ENCODE measurements at regions not wholly inside any gene's neighbourhood (a gene's known extent, or its start where the extent isn't known, plus 50 kb on each side); places are given as distances from the start of the nearest gene placed in this dataset.

DNA sequence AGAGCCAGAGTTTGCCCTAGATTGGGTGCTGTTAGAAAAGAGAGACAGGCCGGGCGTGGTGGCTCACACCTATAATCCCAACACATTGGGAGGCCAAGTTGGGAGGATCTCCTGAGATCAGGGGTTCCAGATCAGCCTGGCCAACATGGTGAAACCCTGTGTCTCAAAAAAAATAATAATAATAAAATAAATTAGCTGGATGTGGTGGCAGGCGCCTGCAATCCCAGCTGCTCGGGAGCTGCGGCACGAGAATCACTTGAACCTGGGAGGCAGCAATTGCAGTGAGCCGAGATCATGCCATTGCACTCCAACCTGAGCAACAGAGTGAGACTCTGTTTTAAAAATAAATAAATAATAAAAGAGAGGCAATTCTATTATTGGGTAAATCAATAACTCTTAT is 199.2 kb upstream of the GUCY1A2 start:
- H3K27me3 ChIP-seq = no peaks in the 10 kb centered on the region
- no peaks in the 10 kb centered on the region for H3K36me3 ChIP-seq (replicated peaks in 1 of 2; ENCODE audit: insufficient read depth in 1 of 2, low read depth in 2 of 2)
- H3K4me1 ChIP-seq = no peaks in the 10 kb centered on the region
- 86 to 90% methylated on average over 7 of the region's 7 CpGs for WGBS, 2 donors
- no peak overlapping the region for H3K4me3 ChIP-seq
- intact Hi-C loops (cut with DNase I) = no loop called here
- H3K9me3 ChIP-seq = no peaks in the 10 kb centered on the region
- ATAC-seq (no peak), DNase-seq (no peak)
- H3K27ac ChIP-seq = no peak overlapping the region
- no peak for TF ChIP-seq POLR2A (IDR thresholded peaks at IDR 0.05)
- TF ChIP-seq, protein P1, sequence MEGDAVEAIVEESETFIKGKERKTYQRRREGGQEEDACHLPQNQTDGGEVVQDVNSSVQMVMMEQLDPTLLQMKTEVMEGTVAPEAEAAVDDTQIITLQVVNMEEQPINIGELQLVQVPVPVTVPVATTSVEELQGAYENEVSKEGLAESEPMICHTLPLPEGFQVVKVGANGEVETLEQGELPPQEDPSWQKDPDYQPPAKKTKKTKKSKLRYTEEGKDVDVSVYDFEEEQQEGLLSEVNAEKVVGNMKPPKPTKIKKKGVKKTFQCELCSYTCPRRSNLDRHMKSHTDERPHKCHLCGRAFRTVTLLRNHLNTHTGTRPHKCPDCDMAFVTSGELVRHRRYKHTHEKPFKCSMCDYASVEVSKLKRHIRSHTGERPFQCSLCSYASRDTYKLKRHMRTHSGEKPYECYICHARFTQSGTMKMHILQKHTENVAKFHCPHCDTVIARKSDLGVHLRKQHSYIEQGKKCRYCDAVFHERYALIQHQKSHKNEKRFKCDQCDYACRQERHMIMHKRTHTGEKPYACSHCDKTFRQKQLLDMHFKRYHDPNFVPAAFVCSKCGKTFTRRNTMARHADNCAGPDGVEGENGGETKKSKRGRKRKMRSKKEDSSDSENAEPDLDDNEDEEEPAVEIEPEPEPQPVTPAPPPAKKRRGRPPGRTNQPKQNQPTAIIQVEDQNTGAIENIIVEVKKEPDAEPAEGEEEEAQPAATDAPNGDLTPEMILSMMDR (IDR thresholded peaks at IDR 0.05) = no peak

DNA sequence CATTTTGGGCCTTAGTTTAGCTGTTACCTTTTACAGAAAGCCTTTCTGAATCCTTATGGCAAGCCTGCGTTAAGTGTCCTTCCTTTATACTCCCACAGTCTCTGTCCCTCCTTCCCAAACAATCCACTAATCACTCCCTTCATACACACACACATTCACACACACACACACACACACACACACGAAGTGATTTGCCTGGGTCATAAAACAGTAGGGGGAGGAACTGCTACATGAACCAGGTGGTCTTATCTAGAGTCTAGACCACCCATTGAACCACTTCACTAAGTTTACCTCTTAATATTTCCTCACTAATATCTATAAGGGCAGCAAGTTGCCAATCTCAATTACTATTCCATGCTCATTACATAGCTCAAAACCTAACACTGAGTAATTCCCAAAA is 196.7 kb upstream of the GUCY1A2 start:
- H3K27ac ChIP-seq = no peak overlapping the region
- TF ChIP-seq, protein P1 (IDR thresholded peaks at IDR 0.05) = no peak
- no peak for TF ChIP-seq POLR2A (IDR thresholded peaks at IDR 0.05)
- no peaks in the 10 kb centered on the region for H3K27me3 ChIP-seq
- ATAC-seq = no peak
- H3K9me3 ChIP-seq = no peaks in the 10 kb centered on the region
- no peak overlapping the region for H3K4me3 ChIP-seq
- H3K4me1 ChIP-seq = no peaks in the 10 kb centered on the region
- WGBS, 2 donors = 37 to 38% methylated on average over 2 of the region's 2 CpGs
- intact Hi-C loops (cut with DNase I) = no loop called here
- DNase-seq = no peak
- H3K36me3 ChIP-seq (replicated peaks in 1 of 2; ENCODE audit: insufficient read depth in 1 of 2, low read depth in 2 of 2) = no peaks in the 10 kb centered on the region

DNA sequence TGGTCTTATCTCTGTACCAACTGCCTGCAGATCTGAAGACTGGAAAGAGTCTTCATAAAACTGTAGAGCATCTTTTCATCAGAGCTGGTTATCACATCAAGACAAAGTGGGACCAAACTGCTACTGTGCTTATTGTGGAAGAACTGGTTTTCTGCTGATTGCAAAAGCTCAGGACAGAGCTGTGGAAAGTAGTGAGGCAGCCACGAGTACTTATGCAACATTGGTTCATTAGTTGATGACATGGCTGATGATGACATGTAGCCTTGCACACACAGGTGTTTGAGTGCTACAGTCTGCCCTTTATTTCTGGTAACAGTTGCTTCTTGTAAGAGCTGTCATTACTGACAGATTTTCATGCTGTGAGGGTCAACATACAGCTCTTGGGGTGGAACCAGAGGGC is 185.4 kb upstream of the GUCY1A2 start:
- TF ChIP-seq POLR2A (IDR thresholded peaks at IDR 0.05) = no peak
- TF ChIP-seq, protein P1 (IDR thresholded peaks at IDR 0.05) = no peak
- Histone ChIP-seq H3K9me3 (no peaks in the 10 kb centered on the region), H3K27me3 (no peaks in the 10 kb centered on the region), H3K27ac (no peak overlapping the region), H3K4me3 (no peak overlapping the region), H3K36me3 (replicated peaks in 1 of 2; ENCODE audit: insufficient read depth in 1 of 2, low read depth in 2 of 2) (no peaks in the 10 kb centered on the region), H3K4me1 (no peaks in the 10 kb centered on the region)
- intact Hi-C loops (cut with DNase I) = no loop called here
- 14 to 15% methylated on average over 1 of the region's 1 CpG for WGBS, 2 donors
- DNase-seq = no peak
- ATAC-seq = no peak

DNA sequence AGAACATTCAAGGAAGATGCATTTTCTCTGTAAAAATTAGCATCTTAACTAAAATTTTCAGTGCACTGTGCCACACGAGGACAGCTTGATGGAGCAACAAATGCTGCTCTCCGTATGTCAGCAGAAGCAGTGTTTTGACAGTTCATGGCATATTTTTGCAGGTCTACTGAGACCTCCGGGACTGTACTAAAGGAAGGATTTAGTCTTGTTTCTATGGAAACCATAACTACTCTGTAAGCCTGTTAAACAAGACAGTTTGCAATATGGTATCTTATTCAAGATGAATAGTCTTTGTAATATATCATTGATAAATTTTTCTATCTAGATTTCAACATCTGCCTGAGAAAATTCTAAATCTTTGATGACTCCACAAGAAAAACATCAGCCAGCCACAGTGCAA is 184.0 kb upstream of the GUCY1A2 start:
- Histone ChIP-seq H3K4me3 (no peak overlapping the region), H3K27me3 (no peaks in the 10 kb centered on the region), H3K27ac (no peak overlapping the region), H3K9me3 (no peaks in the 10 kb centered on the region), H3K4me1 (no peaks in the 10 kb centered on the region), H3K36me3 (replicated peaks in 1 of 2; ENCODE audit: insufficient read depth in 1 of 2, low read depth in 2 of 2) (no peaks in the 10 kb centered on the region)
- no peak for ATAC-seq
- no peak for DNase-seq
- WGBS, 2 donors = 26 to 29% methylated on average over 3 of the region's 3 CpGs
- intact Hi-C loops (cut with DNase I) = no loop called here
- TF ChIP-seq, protein P1 (IDR thresholded peaks at IDR 0.05) = no peak
- no peak for TF ChIP-seq POLR2A (IDR thresholded peaks at IDR 0.05)

DNA sequence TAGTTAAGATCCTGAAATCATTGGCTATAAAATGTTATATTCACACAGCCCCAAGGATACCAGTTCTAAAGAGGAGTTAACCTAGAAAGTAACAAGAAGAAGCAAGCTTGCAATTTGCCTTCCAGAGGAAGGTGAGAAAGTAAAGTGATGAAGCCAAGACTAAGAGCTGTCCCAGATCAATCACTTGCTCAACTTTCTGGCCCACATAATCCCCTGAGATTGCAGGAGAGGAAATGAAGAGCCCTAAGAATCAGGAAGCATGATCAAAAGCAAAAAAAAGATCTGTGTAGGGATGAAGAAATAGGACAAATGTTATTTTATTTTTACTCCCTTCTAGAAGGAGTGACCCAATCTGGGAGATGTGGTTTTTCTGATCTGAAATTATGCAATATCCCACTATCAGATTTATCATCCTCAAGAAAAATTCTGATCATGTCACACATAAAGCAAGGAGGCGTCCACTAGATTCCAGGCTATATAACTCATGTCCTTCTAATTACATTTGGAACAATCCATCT is 180.3 kb upstream of the GUCY1A2 start:
- H3K27me3 ChIP-seq = no peaks in the 10 kb centered on the region
- no peaks in the 10 kb centered on the region for H3K36me3 ChIP-seq (replicated peaks in 1 of 2; ENCODE audit: insufficient read depth in 1 of 2, low read depth in 2 of 2)
- no peak overlapping the region for H3K4me3 ChIP-seq
- WGBS, 2 donors = 38 to 78% methylated on average over 1 of the region's 1 CpG
- no peaks in the 10 kb centered on the region for H3K4me1 ChIP-seq
- ATAC-seq (no peak), DNase-seq (no peak)
- TF ChIP-seq, protein P1 (IDR thresholded peaks at IDR 0.05) = no peak
- no peak for TF ChIP-seq POLR2A (IDR thresholded peaks at IDR 0.05)
- H3K9me3 ChIP-seq = no peaks in the 10 kb centered on the region
- intact Hi-C loops (cut with DNase I) = no loop called here
- H3K27ac ChIP-seq = no peak overlapping the region
